ENCODE measurements at regions not wholly inside any gene's neighbourhood (a gene's known extent, or its start where the extent isn't known, plus 50 kb on each side); places are given as distances from the start of the nearest gene placed in this dataset.
"Not testable (repeated sequence)": the region's sequence is repeated elsewhere in the genome, so short reads cannot be mapped to it uniquely, and the experiment has no call there.

- H3K9me3 Mint-ChIP-seq = peaks cover 0 to 2% (median 0%) of the 10 kb centered on the region in 9 donors
- no peak for ATAC-seq
- POLR2A ChIA-PET = no interaction called here
Observed at GRCh38 chr2:224101820-224102630, 62.9 kb upstream of the SERPINE2 start.

GRCh38 chr2:224099861-224100643, 61.0 kb upstream of the SERPINE2 start:
- H3K9me3 Mint-ChIP-seq = peaks cover 0 to 2% (median 0%) of the 10 kb centered on the region in 9 donors
- ATAC-seq = no peak
- H3K27ac Mint-ChIP-seq = no peak overlapping the region
- POLR2A ChIA-PET = no interaction called here
- no peaks in the 10 kb centered on the region for H3K4me1 Mint-ChIP-seq
- H3K36me3 Mint-ChIP-seq = no peaks in the 10 kb centered on the region
- peaks cover 4 to 24% (median 18%) of the 10 kb centered on the region in 5 donors for H3K27me3 Mint-ChIP-seq
- no peak for DNase-seq
- H3K4me3 Mint-ChIP-seq = no peak overlapping the region

More at GRCh38 chr2:224101820-224102630, 62.9 kb upstream of the SERPINE2 start:
- no peak overlapping the region for H3K4me3 Mint-ChIP-seq
- DNase-seq = no peak
- H3K27me3 Mint-ChIP-seq = peaks cover 1 to 21% (median 14%) of the 10 kb centered on the region in 5 donors
- peak overlapping the region in 1 of 10 donors; percentile 11 for H3K27ac Mint-ChIP-seq
- H3K36me3 Mint-ChIP-seq = no peaks in the 10 kb centered on the region
- no peaks in the 10 kb centered on the region for H3K4me1 Mint-ChIP-seq

- Mint-ChIP-seq H3K27ac (no peak overlapping the region), H3K27me3 (peaks cover 5 to 31% (median 19%) of the 10 kb centered on the region in 5 donors), H3K9me3 (peaks cover 0 to 2% (median 0%) of the 10 kb centered on the region in 9 donors), H3K4me1 (no peaks in the 10 kb centered on the region), H3K36me3 (no peaks in the 10 kb centered on the region), H3K4me3 (no peak overlapping the region)
- ATAC-seq (no peak), DNase-seq (no peak)
- POLR2A ChIA-PET = no interaction called here
Observed at GRCh38 chr2:224098481-224099230, 59.6 kb upstream of the SERPINE2 start.

- no peaks in the 10 kb centered on the region for H3K36me3 Mint-ChIP-seq
- H3K27me3 Mint-ChIP-seq = peaks cover 5 to 21% (median 9%) of the 10 kb centered on the region in 5 donors
- ATAC-seq (no peak), DNase-seq (no peak)
- POLR2A ChIA-PET = no interaction called here
- H3K4me1 Mint-ChIP-seq = no peaks in the 10 kb centered on the region
- peaks cover 0 to 2% (median 0%) of the 10 kb centered on the region in 9 donors for H3K9me3 Mint-ChIP-seq
- H3K27ac Mint-ChIP-seq = no peak overlapping the region
- H3K4me3 Mint-ChIP-seq = no peak overlapping the region
Observed at GRCh38 chr2:224094413-224094812, 55.3 kb upstream of the SERPINE2 start.

- ATAC-seq, POLR2A ChIA-PET: not testable (repeated sequence)
- peaks cover 3 to 16% (median 7%) of the 10 kb centered on the region in 5 donors for H3K27me3 Mint-ChIP-seq
Observed at GRCh38 chr2:224091671-224092070, 52.6 kb upstream of the SERPINE2 start.

GRCh38 chr2:224089606-224090005, 50.5 kb upstream of the SERPINE2 start:
- H3K27ac Mint-ChIP-seq, H3K4me1 Mint-ChIP-seq, DNase-seq, POLR2A ChIA-PET, H3K9me3 Mint-ChIP-seq, H3K27me3 Mint-ChIP-seq, H3K36me3 Mint-ChIP-seq, ATAC-seq, H3K4me3 Mint-ChIP-seq: not testable (repeated sequence)

More at GRCh38 chr2:224091671-224092070, 52.6 kb upstream of the SERPINE2 start:
- H3K9me3 Mint-ChIP-seq, DNase-seq, H3K4me3 Mint-ChIP-seq, H3K27ac Mint-ChIP-seq, H3K36me3 Mint-ChIP-seq, H3K4me1 Mint-ChIP-seq: not testable (repeated sequence)

All from naive thymus-derived CD8-positive, alpha-beta T cell (primary cell).